ENCODE measurements at regions not wholly inside any gene's neighbourhood (a gene's known extent, or its start where the extent isn't known, plus 50 kb on each side); places are given as distances from the start of the nearest gene placed in this dataset.

GRCh38 chr9:80701061-80701460 lies 988.3 kb downstream of the TLE1 start:
- Histone ChIP-seq H3K4me3 (no peak overlapping the region), H3K27me3 (no peaks in the 10 kb centered on the region), H3K36me3 (no peaks in the 10 kb centered on the region), H3K27ac (replicated peaks in 1 of 4) (no peak overlapping the region), H3K9me3 (no peaks in the 10 kb centered on the region), H3K4me1 (peaks cover 0 to 20% (median 12%) of the 10 kb centered on the region in 4 donors)
- DNase-seq (ENCODE audit: extremely low spot score), result no peak
- intact Hi-C loops (cut with DNase I), result no loop called here
- TF ChIP-seq POLR2AphosphoS5 (IDR thresholded peaks at IDR 0.05), result no peak
- no peak for TF ChIP-seq CTCF (IDR thresholded peaks at IDR 0.05)
- TF ChIP-seq EP300 (IDR thresholded peaks at IDR 0.05), result no peak
- TF ChIP-seq POLR2A (IDR thresholded peaks at IDR 0.05; ENCODE audit: low read depth), result no peak

GRCh38 chr9:80699511-80699998 lies 989.8 kb downstream of the TLE1 start:
- no peak for DNase-seq (ENCODE audit: extremely low spot score)
- Histone ChIP-seq H3K4me1 (peaks cover 0 to 20% (median 12%) of the 10 kb centered on the region in 4 donors), H3K36me3 (no peaks in the 10 kb centered on the region), H3K27me3 (no peaks in the 10 kb centered on the region), H3K9me3 (no peaks in the 10 kb centered on the region), H3K4me3 (no peak overlapping the region), H3K27ac (replicated peaks in 1 of 4) (no peak overlapping the region)
- intact Hi-C loops (cut with DNase I), result no loop called here
- TF ChIP-seq POLR2A (IDR thresholded peaks at IDR 0.05; ENCODE audit: low read depth), result no peak
- TF ChIP-seq CTCF (IDR thresholded peaks at IDR 0.05), result no peak
- TF ChIP-seq POLR2AphosphoS5 (IDR thresholded peaks at IDR 0.05), result no peak
- no peak for TF ChIP-seq EP300 (IDR thresholded peaks at IDR 0.05)
- WGBS, result 28% methylated on average over 2 of the region's 2 CpGs

- Histone ChIP-seq H3K36me3 (no peaks in the 10 kb centered on the region), H3K4me1 (peaks cover 0 to 20% (median 12%) of the 10 kb centered on the region in 4 donors), H3K4me3 (no peak overlapping the region), H3K27me3 (no peaks in the 10 kb centered on the region), H3K9me3 (no peaks in the 10 kb centered on the region), H3K27ac (replicated peaks in 1 of 4) (no peak overlapping the region)
- WGBS, result 40% methylated on average over 2 of the region's 2 CpGs
- DNase-seq (ENCODE audit: extremely low spot score), result no peak
- intact Hi-C loops (cut with DNase I), result no loop called here
- no peak for TF ChIP-seq POLR2AphosphoS5 (IDR thresholded peaks at IDR 0.05)
- TF ChIP-seq CTCF (IDR thresholded peaks at IDR 0.05), result no peak
- TF ChIP-seq EP300 (IDR thresholded peaks at IDR 0.05), result no peak
- no peak for TF ChIP-seq POLR2A (IDR thresholded peaks at IDR 0.05; ENCODE audit: low read depth)
Observed at GRCh38 chr9:80698725-80699410, 990.5 kb downstream of the TLE1 start.

GRCh38 chr9:80692751-80693150 lies 996.6 kb downstream of the TLE1 start:
- intact Hi-C loops (cut with DNase I), result no loop called here
- Histone ChIP-seq H3K4me3 (no peak overlapping the region), H3K27me3 (no peaks in the 10 kb centered on the region), H3K9me3 (no peaks in the 10 kb centered on the region), H3K4me1 (no peaks in the 10 kb centered on the region), H3K27ac (replicated peaks in 1 of 4) (no peak overlapping the region), H3K36me3 (no peaks in the 10 kb centered on the region)
- DNase-seq (ENCODE audit: extremely low spot score), result no peak
- TF ChIP-seq POLR2A (IDR thresholded peaks at IDR 0.05; ENCODE audit: low read depth) (no peak), CTCF (IDR thresholded peaks at IDR 0.05) (no peak), POLR2AphosphoS5 (IDR thresholded peaks at IDR 0.05) (no peak), EP300 (IDR thresholded peaks at IDR 0.05) (no peak)

DNA sequence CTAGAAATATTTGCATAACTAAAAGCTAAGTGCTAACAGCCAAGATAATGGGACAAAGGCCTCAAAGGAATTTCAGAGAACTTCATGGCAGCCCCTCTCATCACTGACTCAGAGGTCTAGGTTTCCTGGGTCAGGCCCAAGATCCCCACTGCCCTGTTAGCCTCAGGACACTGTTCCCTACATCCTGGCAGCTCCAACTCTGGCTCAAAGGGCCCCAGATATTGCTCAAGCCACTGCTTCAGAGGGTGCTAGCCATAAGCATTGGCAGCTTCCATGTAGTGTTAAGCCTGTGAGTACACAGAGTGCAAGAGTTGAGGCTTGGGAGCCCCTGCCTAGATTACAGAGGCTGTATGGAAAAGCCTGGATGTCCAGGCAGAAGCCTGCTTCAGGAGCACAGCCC lies 998.1 kb downstream of the TLE1 start:
- Histone ChIP-seq H3K27me3 (no peaks in the 10 kb centered on the region), H3K9me3 (no peaks in the 10 kb centered on the region), H3K4me1 (no peaks in the 10 kb centered on the region), H3K36me3 (no peaks in the 10 kb centered on the region), H3K4me3 (no peak overlapping the region), H3K27ac (replicated peaks in 1 of 4) (no peak overlapping the region)
- intact Hi-C loops (cut with DNase I), result no loop called here
- DNase-seq (ENCODE audit: extremely low spot score), result no peak
- no peak for TF ChIP-seq EP300 (IDR thresholded peaks at IDR 0.05)
- TF ChIP-seq CTCF (IDR thresholded peaks at IDR 0.05), result no peak
- no peak for TF ChIP-seq POLR2A (IDR thresholded peaks at IDR 0.05; ENCODE audit: low read depth)
- TF ChIP-seq POLR2AphosphoS5 (IDR thresholded peaks at IDR 0.05), result no peak
